ENCODE measurements at regions not wholly inside any gene's neighbourhood (a gene's known extent, or its start where the extent isn't known, plus 50 kb on each side); places are given as distances from the start of the nearest gene placed in this dataset.

- TF ChIP-seq, protein P1, sequence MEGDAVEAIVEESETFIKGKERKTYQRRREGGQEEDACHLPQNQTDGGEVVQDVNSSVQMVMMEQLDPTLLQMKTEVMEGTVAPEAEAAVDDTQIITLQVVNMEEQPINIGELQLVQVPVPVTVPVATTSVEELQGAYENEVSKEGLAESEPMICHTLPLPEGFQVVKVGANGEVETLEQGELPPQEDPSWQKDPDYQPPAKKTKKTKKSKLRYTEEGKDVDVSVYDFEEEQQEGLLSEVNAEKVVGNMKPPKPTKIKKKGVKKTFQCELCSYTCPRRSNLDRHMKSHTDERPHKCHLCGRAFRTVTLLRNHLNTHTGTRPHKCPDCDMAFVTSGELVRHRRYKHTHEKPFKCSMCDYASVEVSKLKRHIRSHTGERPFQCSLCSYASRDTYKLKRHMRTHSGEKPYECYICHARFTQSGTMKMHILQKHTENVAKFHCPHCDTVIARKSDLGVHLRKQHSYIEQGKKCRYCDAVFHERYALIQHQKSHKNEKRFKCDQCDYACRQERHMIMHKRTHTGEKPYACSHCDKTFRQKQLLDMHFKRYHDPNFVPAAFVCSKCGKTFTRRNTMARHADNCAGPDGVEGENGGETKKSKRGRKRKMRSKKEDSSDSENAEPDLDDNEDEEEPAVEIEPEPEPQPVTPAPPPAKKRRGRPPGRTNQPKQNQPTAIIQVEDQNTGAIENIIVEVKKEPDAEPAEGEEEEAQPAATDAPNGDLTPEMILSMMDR (IDR thresholded peaks at IDR 0.05; ENCODE audit: borderline replicate concordance, insufficient read depth, low read depth, low read length) = no peak
- H3K4me3 ChIP-seq (ENCODE audit: low read depth, low read length) = no peak overlapping the region
These were observed 174.5 kb downstream of the AASDH start for GRCh38 chr4:56212774-56213173.

GRCh38 chr4:56211202-56211601, 176.1 kb downstream of the AASDH start:
- TF ChIP-seq, protein P1 (IDR thresholded peaks at IDR 0.05; ENCODE audit: borderline replicate concordance, insufficient read depth, low read depth, low read length) = no peak
- H3K4me3 ChIP-seq (ENCODE audit: low read depth, low read length) = no peak overlapping the region

- no peak overlapping the region for H3K4me3 ChIP-seq (ENCODE audit: low read depth, low read length)
- TF ChIP-seq, protein P1 (IDR thresholded peaks at IDR 0.05; ENCODE audit: borderline replicate concordance, insufficient read depth, low read depth, low read length) = no peak
These were observed 176.9 kb downstream of the AASDH start for GRCh38 chr4:56210397-56210796.

- no peak overlapping the region for H3K4me3 ChIP-seq (ENCODE audit: low read depth, low read length)
These were observed 177.5 kb downstream of the AASDH start for GRCh38 chr4:56209767-56210166.

GRCh38 chr4:56208103-56208502, 179.2 kb downstream of the AASDH start:
- no peak overlapping the region for H3K4me3 ChIP-seq (ENCODE audit: low read depth, low read length)
- TF ChIP-seq, protein P1 (IDR thresholded peaks at IDR 0.05; ENCODE audit: borderline replicate concordance, insufficient read depth, low read depth, low read length) = no peak

More at GRCh38 chr4:56209767-56210166, 177.5 kb downstream of the AASDH start:
- TF ChIP-seq, protein P1 (IDR thresholded peaks at IDR 0.05; ENCODE audit: borderline replicate concordance, insufficient read depth, low read depth, low read length) = no peak

- H3K4me3 ChIP-seq (ENCODE audit: low read depth, low read length) = no peak overlapping the region
- TF ChIP-seq, protein P1 (IDR thresholded peaks at IDR 0.05; ENCODE audit: borderline replicate concordance, insufficient read depth, low read depth, low read length) = no peak
These were observed 181.0 kb downstream of the AASDH start for GRCh38 chr4:56206258-56206657.

- TF ChIP-seq, protein P1 (IDR thresholded peaks at IDR 0.05; ENCODE audit: borderline replicate concordance, insufficient read depth, low read depth, low read length) = no peak
- no peak overlapping the region for H3K4me3 ChIP-seq (ENCODE audit: low read depth, low read length)
These were observed 187.0 kb downstream of the AASDH start for GRCh38 chr4:56200275-56200674.

All from GM12875 (cell line).